Testis (tissue), 2 donors: ENCODE measurements at regions not wholly inside any gene's neighbourhood (a gene's known extent, or its start where the extent isn't known, plus 50 kb on each side); places are given as distances from the start of the nearest gene placed in this dataset.

Experiments used
- DNase-seq: peaks from one replicate; pipeline ENCODE4 v3.0.0-alpha.2; 2019
- H3K27ac ChIP-seq, 2 donors: fragments of 200-600 bp; sonication (generic); one replicate each; pipeline ENCODE4 v1.5.1; 2019
- H3K27me3 ChIP-seq: fragments of 200-600 bp; sonication (generic); one replicate; pipeline ENCODE4 v1.5.1; 2019
- H3K36me3 ChIP-seq: fragments of 200-600 bp; sonication (generic); one replicate; pipeline ENCODE4 v1.5.1; 2017; ENCODE audit warnings: low read depth; ENCODE audit errors: missing control alignments
- H3K4me1 ChIP-seq: fragments of 200-600 bp; sonication (generic); one replicate; pipeline ENCODE4 v1.5.1; 2019
- H3K4me3 ChIP-seq, 2 donors: fragments of 200-600 bp; sonication (generic); one replicate each; pipeline ENCODE4 v1.5.1; 2017 to 2019
- H3K9me3 ChIP-seq: fragments of 200-600 bp; sonication (generic); one replicate; pipeline ENCODE4 v1.5.1; 2017
- CTCF ChIP-seq, 3 experiments: fragments of 450-650 bp in 2 of 3; fragments of 200-600 bp in 1 of 3; sonication (generic) in 1 of 3; IDR thresholded peaks; one replicate each; pipeline ENCODE4 v1.5.1; 2016 to 2019; ENCODE audit warnings: antibody characterized with exemption in 3 of 3, mild to moderate bottlenecking in 2 of 3, moderate library complexity in 1 of 3
- POLR2A ChIP-seq: fragments of 450-650 bp; IDR thresholded peaks from one replicate; pipeline ENCODE4 v1.6.1; 2017; ENCODE audit warnings: antibody characterized with exemption, mild to moderate bottlenecking, moderate library complexity
- WGBS, 2 donors: methylation state at CpG; one replicate each; pipeline ENCODE4 v1.1.5; 2018; 5-methylcytosine and 5-hydroxymethylcytosine counted together
- intact Hi-C: fragments of 100-400 bp; cut with DNase I; formaldehyde crosslinking; loops from one replicate; pipeline ENCODE4 v1.15.1; 2023; ENCODE audit warnings: low total_unique reads

GRCh38 chr1:14129009-14129408 is 429.0 kb downstream of the PRDM2 start:
- H3K4me1 ChIP-seq = no peaks in the 10 kb centered on the region
- WGBS, 2 donors = 87 to 92% methylated on average over 2 of the region's 2 CpGs
- DNase-seq = no peak
- no peaks in the 10 kb centered on the region for H3K9me3 ChIP-seq
- intact Hi-C loops = no loop called here
- H3K4me3 ChIP-seq = no peak overlapping the region
- H3K27ac ChIP-seq = no peak overlapping the region
- no peak for TF ChIP-seq POLR2A
- no peak for TF ChIP-seq CTCF (IDR thresholded peaks at IDR 0.05)
- no peaks in the 10 kb centered on the region for H3K36me3 ChIP-seq
- H3K27me3 ChIP-seq = no peaks in the 10 kb centered on the region

- DNase-seq = no peak
- intact Hi-C loops = no loop called here
- H3K27me3 ChIP-seq = no peaks in the 10 kb centered on the region
- no peak overlapping the region for H3K27ac ChIP-seq
- H3K4me3 ChIP-seq = no peak overlapping the region
- no peaks in the 10 kb centered on the region for H3K36me3 ChIP-seq
- TF ChIP-seq CTCF (IDR thresholded peaks at IDR 0.05) (no peak), POLR2A (no peak)
- WGBS, 2 donors = 76 to 81% methylated on average over 2 of the region's 2 CpGs
- no peaks in the 10 kb centered on the region for H3K4me1 ChIP-seq
- no peaks in the 10 kb centered on the region for H3K9me3 ChIP-seq
Measured at GRCh38 chr1:14135070-14135469, 435.1 kb downstream of the PRDM2 start.

GRCh38 chr1:14136152-14136763 is 436.3 kb downstream of the PRDM2 start:
- intact Hi-C loops = no loop called here
- H3K4me3 ChIP-seq = no peak overlapping the region
- WGBS, 2 donors = 86 to 100% methylated on average over 6 of the region's 6 CpGs
- no peaks in the 10 kb centered on the region for H3K36me3 ChIP-seq
- H3K27ac ChIP-seq = no peak overlapping the region
- H3K9me3 ChIP-seq = no peaks in the 10 kb centered on the region
- no peaks in the 10 kb centered on the region for H3K27me3 ChIP-seq
- TF ChIP-seq POLR2A (no peak), CTCF (IDR thresholded peaks at IDR 0.05) (no peak)
- H3K4me1 ChIP-seq = no peaks in the 10 kb centered on the region
- DNase-seq = no peak

- intact Hi-C loops = no loop called here
- 87 to 92% methylated on average over 5 of the region's 5 CpGs for WGBS, 2 donors
- Histone ChIP-seq H3K4me3 (no peak overlapping the region), H3K9me3 (no peaks in the 10 kb centered on the region), H3K4me1 (no peaks in the 10 kb centered on the region), H3K27ac (no peak overlapping the region), H3K27me3 (no peaks in the 10 kb centered on the region), H3K36me3 (no peaks in the 10 kb centered on the region)
- TF ChIP-seq POLR2A (no peak), CTCF (IDR thresholded peaks at IDR 0.05) (no peak)
- no peak for DNase-seq
Measured at GRCh38 chr1:14136881-14137280, 436.9 kb downstream of the PRDM2 start.

- no peak overlapping the region for H3K4me3 ChIP-seq
- H3K9me3 ChIP-seq = no peaks in the 10 kb centered on the region
- H3K27ac ChIP-seq = no peak overlapping the region
- WGBS, 2 donors = 86 to 96% methylated on average over 6 of the region's 6 CpGs
- no peak for DNase-seq
- peaks cover 2% of the 10 kb centered on the region for H3K4me1 ChIP-seq
- H3K27me3 ChIP-seq = no peaks in the 10 kb centered on the region
- no peaks in the 10 kb centered on the region for H3K36me3 ChIP-seq
- intact Hi-C loops = no loop called here
- TF ChIP-seq POLR2A = no peak
Measured at GRCh38 chr1:14137411-14138134, 437.6 kb downstream of the PRDM2 start.
